Choroid plexus epithelial cell (primary cell): ENCODE measurements at regions not wholly inside any gene's neighbourhood (a gene's known extent, or its start where the extent isn't known, plus 50 kb on each side); places are given as distances from the start of the nearest gene placed in this dataset.

ENCODE experiments used
- DNase-seq: peaks from one replicate; pipeline ENCODE4 v3.0.0-alpha.2; 2010; ENCODE audit warnings: low read depth
- H3K4me3 ChIP-seq: 2 replicates; pipeline ENCODE4 v1.5.1; 2011; ENCODE audit warnings: low read depth, mild to moderate bottlenecking, control low read depth, low read length, moderate library complexity
- TF ChIP-seq, protein P1 (sequence below): conservative IDR thresholded peaks from 2 replicates; pipeline ENCODE4 v1.5.1; 2011; ENCODE audit warnings: low read depth, mild to moderate bottlenecking, control low read depth, inconsistent platforms, low read length, moderate library complexity

DNA sequence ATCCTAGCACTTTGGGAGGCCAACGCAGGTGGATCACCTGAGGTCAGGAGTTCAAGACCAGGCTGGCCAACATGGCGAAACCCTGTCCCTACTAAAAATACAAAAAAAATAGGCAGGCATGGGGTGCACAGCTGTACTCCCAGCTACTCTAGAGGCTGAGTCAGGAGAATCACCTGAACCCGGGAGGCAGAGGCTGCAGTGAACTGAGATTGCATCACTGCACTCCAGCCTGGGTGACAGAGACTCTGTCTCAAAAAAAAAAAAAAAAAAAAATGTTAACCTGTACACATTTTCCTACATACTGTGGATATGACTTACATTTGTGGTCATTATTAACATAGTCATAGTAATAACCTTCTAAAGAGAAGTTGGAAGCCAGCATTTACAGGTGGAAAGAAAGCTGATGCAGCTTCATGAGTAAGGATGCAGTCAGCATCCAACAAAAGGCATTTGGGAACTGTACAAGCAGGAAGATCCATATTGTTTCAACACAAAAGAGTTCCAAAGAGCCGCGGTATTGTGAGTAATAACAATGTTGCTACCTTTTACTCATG is 186.2 kb downstream of the GPX5 start:
- no peak for DNase-seq
- no peak overlapping the region for H3K4me3 ChIP-seq
- TF ChIP-seq, protein P1, sequence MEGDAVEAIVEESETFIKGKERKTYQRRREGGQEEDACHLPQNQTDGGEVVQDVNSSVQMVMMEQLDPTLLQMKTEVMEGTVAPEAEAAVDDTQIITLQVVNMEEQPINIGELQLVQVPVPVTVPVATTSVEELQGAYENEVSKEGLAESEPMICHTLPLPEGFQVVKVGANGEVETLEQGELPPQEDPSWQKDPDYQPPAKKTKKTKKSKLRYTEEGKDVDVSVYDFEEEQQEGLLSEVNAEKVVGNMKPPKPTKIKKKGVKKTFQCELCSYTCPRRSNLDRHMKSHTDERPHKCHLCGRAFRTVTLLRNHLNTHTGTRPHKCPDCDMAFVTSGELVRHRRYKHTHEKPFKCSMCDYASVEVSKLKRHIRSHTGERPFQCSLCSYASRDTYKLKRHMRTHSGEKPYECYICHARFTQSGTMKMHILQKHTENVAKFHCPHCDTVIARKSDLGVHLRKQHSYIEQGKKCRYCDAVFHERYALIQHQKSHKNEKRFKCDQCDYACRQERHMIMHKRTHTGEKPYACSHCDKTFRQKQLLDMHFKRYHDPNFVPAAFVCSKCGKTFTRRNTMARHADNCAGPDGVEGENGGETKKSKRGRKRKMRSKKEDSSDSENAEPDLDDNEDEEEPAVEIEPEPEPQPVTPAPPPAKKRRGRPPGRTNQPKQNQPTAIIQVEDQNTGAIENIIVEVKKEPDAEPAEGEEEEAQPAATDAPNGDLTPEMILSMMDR, result no peak

DNA sequence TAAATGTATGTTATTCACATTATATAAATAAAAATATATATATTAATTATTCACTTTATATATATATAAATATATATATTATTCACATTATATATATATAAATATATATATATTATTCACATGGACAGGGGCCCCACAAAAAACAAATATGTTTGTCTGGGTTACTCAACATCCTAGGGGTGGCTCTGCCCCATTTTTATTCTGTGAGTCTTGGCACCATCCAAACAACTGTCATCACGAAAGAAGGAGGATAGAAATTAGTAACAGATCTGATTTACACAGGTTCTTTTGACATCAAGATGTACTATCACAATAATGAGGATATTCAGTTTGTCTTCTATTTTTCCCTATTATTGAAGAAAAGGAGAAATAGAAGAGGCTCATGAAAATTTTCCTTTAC is 187.3 kb downstream of the GPX5 start:
- no peak overlapping the region for H3K4me3 ChIP-seq
- no peak for DNase-seq
- TF ChIP-seq, protein P1, result no peak

DNA sequence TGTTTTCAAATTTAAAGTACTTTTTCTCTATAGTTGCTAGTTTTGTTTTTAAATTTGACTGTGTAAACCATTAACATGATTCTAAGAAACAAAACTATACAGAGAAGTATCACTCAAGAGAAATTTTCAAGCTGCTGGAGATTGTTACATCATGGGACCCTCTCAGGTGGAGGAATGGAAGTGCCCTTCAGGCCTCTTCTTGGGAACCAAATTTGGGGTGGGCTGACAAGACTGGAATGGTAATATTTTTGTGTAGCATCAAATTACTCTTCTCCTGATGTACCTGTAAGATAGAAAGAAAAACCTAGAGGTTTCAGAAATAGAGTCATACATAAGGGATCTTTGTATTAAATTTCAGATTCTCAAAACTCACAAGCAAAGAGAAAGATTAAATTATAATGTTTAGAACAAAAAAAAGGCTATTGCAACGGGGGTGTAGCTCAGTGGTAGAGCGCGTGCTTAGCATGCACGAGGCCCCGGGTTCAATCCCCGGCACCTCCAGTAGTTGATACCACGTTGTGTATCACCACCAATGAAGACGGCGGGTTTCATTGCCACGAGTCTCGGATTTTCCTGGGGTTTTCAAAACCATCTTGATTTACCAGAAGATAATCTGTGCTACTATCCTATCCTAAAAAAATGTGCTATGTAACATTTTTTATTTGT is 193.7 kb downstream of the GPX5 start:
- peak; percentile 32 for DNase-seq
- H3K4me3 ChIP-seq, result no peak overlapping the region
- TF ChIP-seq, protein P1, result no peak

DNA sequence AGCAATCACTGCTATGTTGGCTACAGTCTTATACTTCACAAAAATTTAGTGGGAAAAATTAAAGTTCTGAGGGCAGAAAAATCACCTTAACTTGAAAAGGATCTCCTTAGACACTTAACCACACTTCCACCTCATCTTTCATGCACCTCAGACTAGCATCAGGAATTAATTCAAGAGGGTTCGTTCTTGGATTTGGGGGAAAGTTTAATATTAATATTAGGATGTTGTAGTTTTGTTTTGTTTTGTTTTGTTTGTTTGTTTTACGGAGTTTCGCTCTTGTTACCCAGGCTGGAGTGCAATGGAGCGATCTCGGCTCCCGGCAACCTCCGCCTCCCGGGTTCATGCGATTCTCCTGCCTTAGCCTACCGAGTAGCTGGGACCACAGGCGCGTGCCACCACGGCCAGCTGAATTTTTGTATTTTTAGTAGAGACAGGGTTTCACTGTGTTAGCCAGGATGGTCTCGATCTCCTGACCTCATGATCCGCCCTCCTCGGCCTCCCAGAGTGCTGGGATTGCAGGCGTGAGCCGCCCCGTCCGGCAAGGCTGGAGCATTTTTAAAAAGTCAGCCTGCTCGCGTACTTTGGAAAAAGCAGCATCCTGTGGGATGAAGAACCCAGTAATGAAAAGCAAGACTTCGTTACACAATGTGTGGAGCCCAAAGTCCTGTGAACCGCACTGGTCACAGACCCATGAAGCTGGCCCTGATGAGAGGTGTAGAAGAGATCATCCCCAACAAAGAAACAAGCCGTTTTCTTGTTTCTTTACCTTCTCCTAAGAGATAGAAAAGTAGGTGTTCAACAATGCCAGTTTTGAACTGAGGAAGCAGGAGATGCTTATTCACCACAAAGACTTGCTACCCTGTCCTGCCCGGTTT is 194.9 kb downstream of the GPX5 start:
- TF ChIP-seq, protein P1, result no peak
- no peak for DNase-seq
- no peak overlapping the region for H3K4me3 ChIP-seq

DNA sequence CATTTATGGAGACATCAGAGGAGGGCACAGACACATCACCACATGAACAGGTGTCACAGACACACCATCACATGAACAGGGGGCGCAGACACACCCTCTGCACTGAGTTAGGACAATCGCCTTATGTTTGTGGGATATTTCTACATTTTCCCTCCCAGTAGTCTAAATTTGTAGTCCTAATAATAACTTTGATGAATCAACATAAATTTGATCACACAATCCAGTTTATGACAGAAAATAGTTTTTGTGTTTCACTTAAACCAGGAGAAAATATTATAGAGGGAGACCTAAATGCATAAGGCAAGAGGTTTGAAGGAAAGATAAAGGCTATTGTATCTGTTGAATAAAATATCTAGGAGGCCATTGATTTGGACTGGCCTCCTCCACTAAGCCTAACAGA is 195.7 kb downstream of the GPX5 start:
- TF ChIP-seq, protein P1, result no peak
- H3K4me3 ChIP-seq, result no peak overlapping the region
- DNase-seq, result no peak

DNA sequence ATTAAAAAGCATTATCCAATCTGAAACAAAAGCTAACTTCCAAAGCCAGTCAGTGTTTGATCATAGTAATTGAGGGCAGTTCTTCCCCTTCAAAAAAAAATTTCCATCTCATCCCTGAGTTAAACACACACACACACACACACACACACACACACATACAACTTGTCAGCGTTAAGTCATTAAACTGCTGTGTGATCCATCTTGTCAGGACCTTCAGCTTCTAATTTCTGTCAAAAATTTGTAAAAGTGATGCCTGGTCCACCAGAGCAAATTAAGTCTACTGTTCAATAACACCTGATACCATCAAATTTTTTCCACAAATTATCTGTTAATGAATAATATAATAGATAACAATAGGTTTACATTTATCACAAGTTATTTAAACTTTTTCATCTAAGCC is 198.7 kb downstream of the GPX5 start:
- TF ChIP-seq, protein P1, result no peak
- DNase-seq, result no peak
- no peak overlapping the region for H3K4me3 ChIP-seq
